Epithelial cell of esophagus (primary cell): ENCODE measurements at regions not wholly inside any gene's neighbourhood (a gene's known extent, or its start where the extent isn't known, plus 50 kb on each side); places are given as distances from the start of the nearest gene placed in this dataset.

ENCODE experiments used
- DNase-seq: peaks from one replicate; pipeline ENCODE4 v3.0.0; 2010; ENCODE audit warnings: low read depth
- H3K4me3 ChIP-seq: 2 replicates; pipeline ENCODE4 v1.5.1; 2011; ENCODE audit warnings: mild to moderate bottlenecking, low read length, control low read depth
- CTCF ChIP-seq: IDR thresholded peaks from 2 replicates; pipeline ENCODE4 v1.5.1; 2011; ENCODE audit warnings: low read depth, mild to moderate bottlenecking, low read length, control low read depth, inconsistent platforms; ENCODE audit not compliant: insufficient read depth; ENCODE audit errors: missing control alignments

GRCh38 chr3:139173372-139174108, 128.8 kb upstream of the PRR23C start:
- peak; percentile 11 for DNase-seq
- H3K4me3 ChIP-seq = no peak overlapping the region
- no peak for TF ChIP-seq CTCF

- H3K4me3 ChIP-seq = no peak overlapping the region
- TF ChIP-seq CTCF = no peak
- DNase-seq = no peak
Observed at GRCh38 chr3:139180489-139180888, 135.8 kb upstream of the PRR23C start.

- no peak for TF ChIP-seq CTCF
Observed at GRCh38 chr3:139182143-139182542, 137.5 kb upstream of the PRR23C start.

GRCh38 chr3:139182598-139182997, 137.9 kb upstream of the PRR23C start:
- H3K4me3 ChIP-seq = no peak overlapping the region
- no peak for DNase-seq
- no peak for TF ChIP-seq CTCF

More at GRCh38 chr3:139182143-139182542, 137.5 kb upstream of the PRR23C start:
- DNase-seq = no peak
- no peak overlapping the region for H3K4me3 ChIP-seq

- TF ChIP-seq CTCF = no peak
- DNase-seq = no peak
- H3K4me3 ChIP-seq = no peak overlapping the region
Observed at GRCh38 chr3:139185527-139185926, 140.8 kb upstream of the PRR23C start.

- no peak for TF ChIP-seq CTCF
- DNase-seq = no peak
- no peak overlapping the region for H3K4me3 ChIP-seq
Observed at GRCh38 chr3:139187154-139187553, 142.5 kb upstream of the PRR23C start.

GRCh38 chr3:139187648-139188047, 143.0 kb upstream of the PRR23C start:
- DNase-seq = no peak
- no peak overlapping the region for H3K4me3 ChIP-seq
- no peak for TF ChIP-seq CTCF
